Neural progenitor cell (in vitro differentiated cells): ENCODE measurements at regions not wholly inside any gene's neighbourhood (a gene's known extent, or its start where the extent isn't known, plus 50 kb on each side); places are given as distances from the start of the nearest gene placed in this dataset.

ENCODE experiments used
- CTCF ChIP-seq: fragments of 200-600 bp; sonication (generic); IDR thresholded peaks from 2 replicates; pipeline ENCODE4 v1.5.1; 2017; ENCODE audit warnings: antibody characterized with exemption, mild to moderate bottlenecking
- EZH2phosphoT487 ChIP-seq: fragments of 200-600 bp; sonication (generic); IDR thresholded peaks from 2 replicates; pipeline ENCODE4 v1.6.1; 2017; ENCODE audit warnings: antibody characterized with exemption

GRCh38 chr6:47405273-47405672 lies 72.3 kb upstream of the CD2AP start:
- no peak for TF ChIP-seq CTCF
- TF ChIP-seq EZH2phosphoT487 = no peak
